H9 (cell line): ENCODE measurements at regions not wholly inside any gene's neighbourhood (a gene's known extent, or its start where the extent isn't known, plus 50 kb on each side); places are given as distances from the start of the nearest gene placed in this dataset.

Experiments
- DNase-seq: peaks from one replicate; pipeline ENCODE4 v3.0.0-alpha.2; 2017
- H2AFZ ChIP-seq: one replicate; pipeline ENCODE4 v1.6.1; 2013; ENCODE audit warnings: mild to moderate bottlenecking, low read length, control low read depth, moderate library complexity
- H2AK5ac ChIP-seq: 2 replicates; pipeline ENCODE4 v1.6.1; 2013; ENCODE audit warnings: low read length, control low read depth, mixed read lengths; ENCODE audit not compliant: insufficient read length
- H2BK120ac ChIP-seq: one replicate; pipeline ENCODE4 v1.6.1; 2013; ENCODE audit warnings: low read depth, mild to moderate bottlenecking, low read length, control low read depth, inconsistent platforms; ENCODE audit not compliant: poor library complexity, severe bottlenecking
- H2BK12ac ChIP-seq: 2 replicates; pipeline ENCODE4 v1.6.1; 2013; ENCODE audit warnings: low read length, control low read depth, mixed read lengths, low read depth; ENCODE audit not compliant: insufficient read length
- H2BK15ac ChIP-seq: 2 replicates; pipeline ENCODE4 v1.6.1; 2013; ENCODE audit warnings: low read depth, low read length, control low read depth
- H2BK20ac ChIP-seq: one replicate; pipeline ENCODE4 v1.6.1; 2013; ENCODE audit warnings: low read depth, mild to moderate bottlenecking, low read length, control low read depth, inconsistent platforms; ENCODE audit not compliant: poor library complexity, severe bottlenecking
- H2BK5ac ChIP-seq: 2 replicates; pipeline ENCODE4 v1.6.1; 2013; ENCODE audit warnings: low read length, control low read depth, mixed read lengths; ENCODE audit not compliant: insufficient read length
- H3K14ac ChIP-seq: 2 replicates; pipeline ENCODE4 v1.6.1; 2013; ENCODE audit warnings: low read length, control low read depth; ENCODE audit not compliant: insufficient read depth
- H3K18ac ChIP-seq: 2 replicates; pipeline ENCODE4 v1.6.1; 2013; ENCODE audit warnings: low read depth, mild to moderate bottlenecking, mixed read lengths, low read length, control low read depth; ENCODE audit not compliant: insufficient read length
- H3K23ac ChIP-seq: 2 replicates; pipeline ENCODE4 v1.6.1; 2013; ENCODE audit warnings: low read length, control low read depth, mixed read lengths, low read depth; ENCODE audit not compliant: insufficient read length
- H3K23me2 ChIP-seq: 2 replicates; pipeline ENCODE4 v1.6.1; 2013; ENCODE audit warnings: low read depth, mild to moderate bottlenecking, mixed read lengths, low read length, control low read depth; ENCODE audit not compliant: insufficient read length, poor library complexity, severe bottlenecking
- H3K27ac ChIP-seq: 2 replicates; pipeline ENCODE4 v1.5.1; 2013; ENCODE audit warnings: low read length, control low read depth, mixed read lengths, low read depth; ENCODE audit not compliant: insufficient read length
- H3K27me3 ChIP-seq: 2 replicates; pipeline ENCODE4 v1.6.1; 2013; ENCODE audit warnings: low read length, control low read depth, inconsistent platforms; ENCODE audit not compliant: insufficient read depth
- H3K4ac ChIP-seq: 2 replicates; pipeline ENCODE4 v1.6.1; 2013; ENCODE audit warnings: low read depth, mild to moderate bottlenecking, control low read depth, inconsistent platforms, low read length, moderate library complexity
- H3K4me1 ChIP-seq: 2 replicates; pipeline ENCODE4 v1.6.1; 2013; ENCODE audit warnings: low read length, control low read depth, inconsistent platforms; ENCODE audit not compliant: insufficient read depth
- H3K4me2 ChIP-seq: 2 replicates; pipeline ENCODE4 v1.6.1; 2013; ENCODE audit warnings: low read length, control low read depth, mixed read lengths; ENCODE audit not compliant: insufficient read length, insufficient read depth
- H3K56ac ChIP-seq: 2 replicates; pipeline ENCODE4 v1.6.1; 2013; ENCODE audit warnings: low read depth, mild to moderate bottlenecking, mixed read lengths, low read length, control low read depth; ENCODE audit not compliant: insufficient read length
- H3K79me1 ChIP-seq: 2 replicates; pipeline ENCODE4 v1.6.1; 2013; ENCODE audit warnings: low read depth, mild to moderate bottlenecking, moderate library complexity, low read length, control low read depth, inconsistent platforms; ENCODE audit not compliant: insufficient read depth, poor library complexity, severe bottlenecking
- H3K79me2 ChIP-seq: 2 replicates; pipeline ENCODE4 v1.6.1; 2013; ENCODE audit warnings: low read length, control low read depth, inconsistent platforms; ENCODE audit not compliant: insufficient read depth
- H3K9ac ChIP-seq: 2 replicates; pipeline ENCODE4 v1.6.1; 2013; ENCODE audit warnings: low read length, control low read depth, mixed read lengths; ENCODE audit not compliant: insufficient read length; ENCODE audit errors: extremely low read depth
- H3K9me3 ChIP-seq: one replicate; pipeline ENCODE4 v1.6.1; 2013; ENCODE audit warnings: low read depth, low read length, inconsistent platforms; ENCODE audit not compliant: control insufficient read depth
- H3T11ph ChIP-seq: one replicate; pipeline ENCODE4 v1.6.1; 2013; ENCODE audit warnings: mild to moderate bottlenecking, low read length, control low read depth, inconsistent platforms
- H4K20me1 ChIP-seq: one replicate; pipeline ENCODE4 v1.6.1; 2013; ENCODE audit not compliant: control insufficient read depth, insufficient read length, insufficient read depth
- H4K5ac ChIP-seq: 2 replicates; pipeline ENCODE4 v1.6.1; 2013; ENCODE audit warnings: low read depth, mild to moderate bottlenecking, mixed read lengths, low read length, control low read depth; ENCODE audit not compliant: insufficient read length
- H4K8ac ChIP-seq: replicated peaks from 2 replicates; pipeline ENCODE4 v1.6.1; 2013; ENCODE audit warnings: low read length, control low read depth, mixed read lengths, low read depth; ENCODE audit not compliant: insufficient read length
- H4K91ac ChIP-seq: 2 replicates; pipeline ENCODE4 v1.6.1; 2013; ENCODE audit warnings: low read depth, mild to moderate bottlenecking, moderate library complexity, mixed read lengths, low read length, control low read depth; ENCODE audit not compliant: insufficient read length
- H3K27ac Mint-ChIP-seq, 3 experiments: 2 replicates in 2 of 3; 3 replicates in 1 of 3; pipeline ENCODE4 v1.8.0; 2020 to 2021; ENCODE audit warnings: mixed read lengths in 3 of 3, mild to moderate bottlenecking in 1 of 3, moderate library complexity in 1 of 3
- H3K27me3 Mint-ChIP-seq: 2 replicates; pipeline ENCODE4 v1.8.0; 2021; ENCODE audit warnings: low read depth, mild to moderate bottlenecking, moderate library complexity, mixed read lengths
- H3K36me3 Mint-ChIP-seq, 3 experiments: 2 replicates in 2 of 3; 3 replicates in 1 of 3; pipeline ENCODE4 v1.8.0; 2020 to 2021; ENCODE audit warnings: low read depth in 3 of 3, mixed read lengths in 3 of 3; ENCODE audit not compliant: insufficient read depth in 1 of 3
- H3K4me1 Mint-ChIP-seq, 2 experiments: 2 replicates each; pipeline ENCODE4 v1.8.0; 2020; ENCODE audit warnings: mixed read lengths in 2 of 2
- H3K4me3 Mint-ChIP-seq, 2 experiments: 2 replicates in 1 of 2; 3 replicates in 1 of 2; pipeline ENCODE4 v1.8.0; 2020 to 2021; ENCODE audit warnings: mild to moderate bottlenecking in 2 of 2, mixed read lengths in 2 of 2, moderate library complexity in 1 of 2
- H3K9me3 Mint-ChIP-seq, 2 experiments: 2 replicates in 1 of 2; 3 replicates in 1 of 2; pipeline ENCODE4 v1.8.0; 2020; ENCODE audit warnings: mild to moderate bottlenecking in 2 of 2, mixed read lengths in 2 of 2, moderate library complexity in 1 of 2
- WGBS: extraction: QIAGEN DNeasy Blood & Tissue Kit; methylation state at CpG from one replicate; pipeline ENCODE4 v1.1.7; 2013; ENCODE audit warnings: missing lambda C conversion rate, low lambda C conversion rate, mixed read lengths; ENCODE audit not compliant: insufficient read length; ENCODE audit errors: extremely low coverage; 5-methylcytosine and 5-hydroxymethylcytosine counted together
- TF ChIP-seq, protein P1 (sequence below): fragments of 200-600 bp; sonication (generic); conservative IDR thresholded peaks from 3 replicates; pipeline ENCODE4 v1.8.0; 2021; ENCODE audit warnings: antibody characterized with exemption, mild to moderate bottlenecking

DNA sequence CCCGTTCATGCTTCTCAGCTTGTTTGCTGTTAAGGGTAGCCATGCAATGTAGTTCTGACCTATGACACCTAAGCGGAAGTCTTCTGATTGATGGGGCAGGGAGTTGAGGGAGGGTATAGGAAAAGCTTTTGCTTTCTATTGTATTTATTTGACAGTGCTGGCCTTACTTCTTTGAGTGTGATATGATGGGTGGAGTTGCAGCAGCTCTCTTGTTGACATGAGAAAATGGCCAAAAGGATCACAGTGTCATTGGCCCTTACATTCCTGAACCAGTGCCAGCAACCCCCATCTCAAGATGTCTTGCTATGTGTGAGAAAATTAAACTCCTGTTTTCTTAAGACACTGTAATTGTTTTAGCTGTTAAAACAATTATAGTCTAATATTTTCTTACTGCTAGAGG lies 117.5 kb downstream of the SAMD5 start:
- Mint-ChIP-seq H3K4me1 (no peaks in the 10 kb centered on the region), H3K27me3 (no peaks in the 10 kb centered on the region), H3K4me3 (no peak overlapping the region), H3K9me3 (no peaks in the 10 kb centered on the region; a peak in 3 of 5 replicates), H3K36me3 (peaks cover 0 to 5% (median 0%) of the 10 kb centered on the region in 3 experiments; a peak in 2 of 7 replicates), H3K27ac (no peak overlapping the region)
- no peak overlapping the region for H3K23ac ChIP-seq
- no peak for DNase-seq
- H3K23me2 ChIP-seq: no peaks in the 10 kb centered on the region
- H3K9me3 ChIP-seq: no peaks in the 10 kb centered on the region
- no peak overlapping the region for H4K8ac ChIP-seq
- TF ChIP-seq, protein P1, sequence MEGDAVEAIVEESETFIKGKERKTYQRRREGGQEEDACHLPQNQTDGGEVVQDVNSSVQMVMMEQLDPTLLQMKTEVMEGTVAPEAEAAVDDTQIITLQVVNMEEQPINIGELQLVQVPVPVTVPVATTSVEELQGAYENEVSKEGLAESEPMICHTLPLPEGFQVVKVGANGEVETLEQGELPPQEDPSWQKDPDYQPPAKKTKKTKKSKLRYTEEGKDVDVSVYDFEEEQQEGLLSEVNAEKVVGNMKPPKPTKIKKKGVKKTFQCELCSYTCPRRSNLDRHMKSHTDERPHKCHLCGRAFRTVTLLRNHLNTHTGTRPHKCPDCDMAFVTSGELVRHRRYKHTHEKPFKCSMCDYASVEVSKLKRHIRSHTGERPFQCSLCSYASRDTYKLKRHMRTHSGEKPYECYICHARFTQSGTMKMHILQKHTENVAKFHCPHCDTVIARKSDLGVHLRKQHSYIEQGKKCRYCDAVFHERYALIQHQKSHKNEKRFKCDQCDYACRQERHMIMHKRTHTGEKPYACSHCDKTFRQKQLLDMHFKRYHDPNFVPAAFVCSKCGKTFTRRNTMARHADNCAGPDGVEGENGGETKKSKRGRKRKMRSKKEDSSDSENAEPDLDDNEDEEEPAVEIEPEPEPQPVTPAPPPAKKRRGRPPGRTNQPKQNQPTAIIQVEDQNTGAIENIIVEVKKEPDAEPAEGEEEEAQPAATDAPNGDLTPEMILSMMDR: no peak
- no peak overlapping the region for H2BK12ac ChIP-seq
- H3K79me2 ChIP-seq: no peaks in the 10 kb centered on the region
- no peak overlapping the region for H3K4me2 ChIP-seq
- no peak overlapping the region for H4K91ac ChIP-seq
- no peak overlapping the region for H3K18ac ChIP-seq
- no peaks in the 10 kb centered on the region for H3K79me1 ChIP-seq
- no peak overlapping the region for H3K4ac ChIP-seq
- H3K27ac ChIP-seq: no peak overlapping the region
- no peak overlapping the region for H3K56ac ChIP-seq
- no peaks in the 10 kb centered on the region for H3K27me3 ChIP-seq
- no peak overlapping the region for H4K5ac ChIP-seq
- no CpG with 5 or more reads among the region's 2 CpGs for WGBS
- H3T11ph ChIP-seq: no peak overlapping the region
- no peak overlapping the region for H3K14ac ChIP-seq
- H2AFZ ChIP-seq: no peak overlapping the region
- H2BK15ac ChIP-seq: no peak overlapping the region
- no peaks in the 10 kb centered on the region for H3K4me1 ChIP-seq
- H2BK20ac ChIP-seq: no peak overlapping the region
- no peaks in the 10 kb centered on the region for H4K20me1 ChIP-seq
- no peak overlapping the region for H2BK120ac ChIP-seq
- H2AK5ac ChIP-seq: no peak overlapping the region
- H2BK5ac ChIP-seq: no peak overlapping the region
- no peak overlapping the region for H3K9ac ChIP-seq
